RPMI7951 (cell line): ENCODE measurements at regions not wholly inside any gene's neighbourhood (a gene's known extent, or its start where the extent isn't known, plus 50 kb on each side); places are given as distances from the start of the nearest gene placed in this dataset.
"Not testable (repeated sequence)": the region's sequence is repeated elsewhere in the genome, so short reads cannot be mapped to it uniquely, and the experiment has no call there.

Experiments
- DNase-seq: peaks from one replicate; pipeline ENCODE4 v3.0.0-alpha.2; 2012; ENCODE audit warnings: low read depth

DNA sequence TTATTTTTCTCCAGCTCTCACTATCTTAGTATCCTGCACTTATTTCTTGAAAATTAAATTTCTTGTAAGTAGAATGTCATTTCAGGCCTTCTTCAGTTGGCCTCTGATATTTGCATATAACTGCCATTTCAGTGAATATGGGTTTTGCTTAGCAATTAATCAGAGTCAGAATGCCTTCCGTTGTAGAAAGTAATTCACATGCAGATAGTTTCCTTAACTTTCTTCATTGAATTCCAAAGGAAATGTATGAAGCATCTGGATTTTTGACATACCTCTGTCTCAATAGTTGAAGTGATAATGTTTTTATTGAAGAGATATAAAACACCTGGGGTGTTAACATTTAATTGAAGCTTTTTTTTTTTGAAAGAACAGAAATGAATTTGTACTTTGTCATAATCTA is 914.1 kb upstream of the NXPH2 start:
- no peak for DNase-seq

DNA sequence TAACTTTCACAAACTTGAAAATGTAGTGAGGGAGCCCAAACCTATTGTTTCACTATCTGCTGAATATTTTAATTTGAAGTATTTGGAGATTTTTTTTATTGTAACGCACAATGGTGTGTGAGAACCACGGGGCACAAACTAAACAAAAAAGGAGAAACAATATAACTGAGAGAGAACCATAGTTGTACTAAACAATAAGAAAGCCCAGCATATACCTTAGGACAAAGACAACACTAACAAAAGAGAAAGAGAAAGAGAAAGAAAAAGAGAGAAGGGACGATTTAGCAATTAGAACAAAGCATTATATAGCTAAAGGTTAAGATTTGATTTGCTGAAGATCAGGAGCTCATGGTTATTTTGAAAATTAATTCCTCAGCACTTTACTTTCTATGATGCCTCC is 906.0 kb upstream of the NXPH2 start:
- no peak for DNase-seq

DNA sequence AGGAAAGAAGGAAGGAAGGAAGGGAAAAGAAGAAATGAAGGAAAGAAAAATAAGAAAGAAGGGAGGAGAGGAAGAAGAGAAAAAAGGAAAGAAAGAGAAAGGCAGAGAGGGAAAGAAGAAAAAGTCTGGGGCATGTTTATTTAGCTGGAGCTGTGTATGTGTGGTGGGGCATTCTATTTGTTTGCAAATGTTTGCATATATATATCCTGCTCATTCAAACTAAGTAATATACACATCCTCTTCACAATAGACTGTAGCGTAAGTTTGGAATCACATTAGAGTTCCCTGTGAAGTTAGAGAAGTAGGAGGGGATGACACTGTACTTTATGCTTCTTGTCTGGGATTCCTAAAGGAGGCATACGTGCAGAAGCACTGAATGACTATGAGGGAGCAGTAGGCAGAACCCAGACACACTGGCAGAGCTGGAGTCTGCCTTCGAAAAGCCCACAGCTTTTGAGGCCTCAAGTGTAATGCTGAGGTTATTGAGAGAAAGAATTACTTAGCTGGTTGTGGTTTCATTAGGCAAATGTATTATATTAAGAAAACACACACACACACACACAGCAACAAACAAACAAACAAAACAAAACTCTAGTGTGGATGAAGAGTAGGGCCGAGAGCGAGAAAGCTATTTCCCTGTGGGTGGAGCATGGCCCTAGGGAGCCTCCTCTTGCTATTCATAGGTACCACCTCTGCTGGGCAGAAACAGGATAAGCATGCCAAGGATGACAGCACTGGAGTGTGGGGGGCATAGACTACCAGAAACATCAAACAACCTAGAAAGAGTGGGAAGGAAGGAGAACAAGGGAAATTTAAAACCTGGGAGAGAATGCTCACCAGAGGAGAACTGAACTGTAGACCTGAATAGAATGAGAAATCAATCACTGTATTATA is 905.1 kb upstream of the NXPH2 start:
- DNase-seq = no peak

DNA sequence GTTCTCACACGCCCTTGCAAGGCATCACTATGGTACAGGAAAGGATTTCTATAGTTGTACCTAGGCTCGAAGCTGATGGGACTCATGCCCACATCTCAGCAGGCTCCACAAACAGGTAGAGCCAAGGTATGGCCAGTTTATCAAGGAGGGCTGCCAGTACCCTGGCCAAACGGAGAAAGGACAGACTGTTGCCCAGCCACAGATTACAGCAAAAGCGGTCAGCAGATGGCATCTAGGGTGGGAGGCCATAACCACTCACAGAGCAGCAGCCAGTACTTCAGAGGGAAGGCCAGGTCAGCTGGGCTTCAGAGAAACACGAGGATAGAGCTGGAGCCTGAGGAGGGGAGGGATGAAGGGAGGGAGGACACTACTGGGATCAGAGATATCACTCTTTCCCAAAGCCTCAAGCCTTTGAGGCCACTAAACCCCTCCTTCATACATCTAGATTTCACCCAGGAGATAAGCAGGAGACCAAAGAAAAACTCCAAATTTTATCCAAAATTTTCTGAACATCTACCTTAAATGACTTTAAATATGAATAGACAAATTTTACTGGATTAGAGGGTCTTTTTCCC is 904.2 kb upstream of the NXPH2 start:
- DNase-seq = no peak

GRCh38 chr2:139674577-139674976 is 894.4 kb upstream of the NXPH2 start:
- DNase-seq = no peak

- DNase-seq = not testable (repeated sequence)
Measured at GRCh38 chr2:139673447-139673846, 893.3 kb upstream of the NXPH2 start.

GRCh38 chr2:139669675-139670074 is 889.5 kb upstream of the NXPH2 start:
- no peak for DNase-seq

DNA sequence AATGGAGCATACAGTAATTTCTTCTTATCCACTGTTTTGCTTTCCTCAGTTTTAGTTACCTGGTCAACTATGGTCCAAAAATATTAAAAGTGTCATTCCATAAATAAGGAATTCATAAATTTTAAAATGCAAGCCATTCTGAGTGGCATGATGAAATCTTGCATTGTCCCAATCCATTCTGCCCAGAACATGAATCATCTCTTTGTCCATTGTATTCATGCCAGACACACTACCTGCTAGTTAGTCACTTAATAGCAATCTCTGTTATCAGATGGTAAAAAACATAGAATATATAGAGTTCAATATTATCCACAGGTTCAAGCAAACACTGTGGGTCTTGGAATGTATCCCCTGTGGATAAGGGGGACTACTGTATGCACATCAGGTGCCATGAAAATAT is 872.2 kb upstream of the NXPH2 start:
- no peak for DNase-seq

- no peak for DNase-seq
Measured at GRCh38 chr2:139645617-139646016, 865.4 kb upstream of the NXPH2 start.

DNA sequence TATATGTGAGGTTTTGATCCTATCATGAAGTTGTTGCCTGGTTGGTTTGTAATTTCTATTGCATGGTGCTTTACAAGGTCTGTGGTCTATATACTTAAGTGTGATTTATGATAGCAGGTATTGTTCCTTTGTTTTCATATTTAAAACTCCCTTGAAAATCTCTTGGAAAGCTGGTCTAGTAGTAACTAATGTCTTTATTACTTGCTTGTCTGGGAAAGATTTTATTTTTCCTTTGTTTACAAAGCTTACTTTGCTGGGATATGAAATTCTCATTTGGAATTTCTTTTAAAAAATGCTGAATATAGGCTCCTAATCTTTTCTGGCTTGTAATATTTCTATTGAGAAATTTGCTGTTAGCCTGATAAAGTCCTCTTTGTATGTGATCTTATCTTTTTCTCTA is 862.9 kb upstream of the NXPH2 start:
- DNase-seq = no peak

GRCh38 chr2:139631966-139632365 is 851.8 kb upstream of the NXPH2 start:
- DNase-seq = no peak

- no peak for DNase-seq
Measured at GRCh38 chr2:139628931-139629330, 848.7 kb upstream of the NXPH2 start.

- no peak for DNase-seq
Measured at GRCh38 chr2:139626128-139626527, 845.9 kb upstream of the NXPH2 start.

DNA sequence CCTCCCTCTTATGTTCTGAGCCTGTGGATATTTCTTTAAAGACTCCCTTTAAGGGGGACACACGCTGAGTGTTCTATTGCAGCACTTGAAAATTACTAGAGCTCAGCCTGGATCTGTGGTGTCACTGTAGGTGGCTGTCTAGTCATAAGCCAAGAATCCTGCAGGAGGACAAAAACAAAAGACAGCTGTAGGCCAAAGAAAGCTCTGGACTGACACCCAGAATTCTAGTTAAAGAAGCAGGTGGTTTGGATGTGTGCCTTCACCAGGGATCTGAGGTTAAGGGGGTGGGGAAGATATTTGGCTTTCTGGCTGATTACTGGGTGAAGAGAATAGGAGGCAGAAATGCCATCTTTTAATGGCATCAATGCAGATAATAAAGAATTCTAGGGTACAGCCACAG is 842.5 kb upstream of the NXPH2 start:
- DNase-seq = no peak

DNA sequence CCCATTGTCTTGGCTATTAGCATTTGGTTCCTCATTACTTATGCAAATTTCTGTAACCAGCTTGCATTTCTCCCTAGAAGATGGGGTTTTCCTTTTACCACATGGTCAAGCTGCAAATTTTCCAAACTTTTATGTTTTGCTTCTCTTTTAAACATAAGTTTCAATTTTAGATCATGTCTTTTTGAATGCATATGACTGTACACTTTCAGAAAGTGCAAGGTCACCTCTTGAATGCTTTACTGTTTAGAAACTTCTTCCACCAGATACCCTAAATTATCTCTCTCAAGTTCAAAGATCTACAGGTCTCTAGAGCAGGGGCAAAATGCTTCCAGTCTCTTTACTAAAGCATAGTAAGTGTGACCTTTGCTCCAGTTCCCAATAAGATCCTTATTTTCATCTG is 837.6 kb upstream of the NXPH2 start:
- DNase-seq = no peak

DNA sequence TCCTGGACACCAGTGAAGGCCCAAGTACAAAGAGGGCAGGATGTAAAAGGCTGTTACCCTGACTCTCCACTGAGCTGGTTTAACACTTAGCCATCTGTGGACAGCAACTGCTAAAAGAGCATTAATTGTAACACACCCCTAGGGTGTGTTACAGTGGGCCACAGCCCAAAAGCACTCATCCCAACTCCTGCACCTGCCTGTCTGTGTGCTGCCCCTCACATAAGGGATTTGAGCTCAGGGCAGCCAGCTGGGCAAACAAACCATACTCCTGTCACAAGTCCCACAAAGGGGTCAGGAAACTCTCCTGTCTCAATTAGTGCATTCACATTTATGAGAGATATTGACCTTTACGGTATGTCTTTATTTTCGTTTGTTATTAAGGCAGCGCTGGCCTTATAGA is 833.1 kb upstream of the NXPH2 start:
- DNase-seq = no peak

GRCh38 chr2:139610512-139610911 is 830.3 kb upstream of the NXPH2 start:
- DNase-seq = no peak

DNA sequence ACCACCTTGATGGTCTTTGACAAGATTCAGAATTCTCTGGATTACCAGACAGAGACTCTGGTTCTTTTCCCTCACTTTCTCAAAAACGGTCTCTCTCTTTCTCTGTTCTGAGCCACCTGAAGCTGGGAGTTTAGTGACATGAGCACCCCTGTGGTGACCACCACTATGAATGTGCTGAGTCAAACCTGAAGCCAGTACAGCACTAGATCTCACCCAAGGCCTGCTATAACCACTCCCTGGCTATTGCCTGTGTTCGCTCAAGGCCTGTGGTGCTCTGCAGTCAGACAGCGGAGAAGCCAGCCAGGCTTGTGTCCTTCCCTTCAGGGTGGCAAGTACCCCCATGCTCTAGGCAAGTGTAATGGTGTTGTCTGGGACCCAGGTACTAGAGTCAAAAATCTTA is 828.9 kb upstream of the NXPH2 start:
- no peak for DNase-seq

DNA sequence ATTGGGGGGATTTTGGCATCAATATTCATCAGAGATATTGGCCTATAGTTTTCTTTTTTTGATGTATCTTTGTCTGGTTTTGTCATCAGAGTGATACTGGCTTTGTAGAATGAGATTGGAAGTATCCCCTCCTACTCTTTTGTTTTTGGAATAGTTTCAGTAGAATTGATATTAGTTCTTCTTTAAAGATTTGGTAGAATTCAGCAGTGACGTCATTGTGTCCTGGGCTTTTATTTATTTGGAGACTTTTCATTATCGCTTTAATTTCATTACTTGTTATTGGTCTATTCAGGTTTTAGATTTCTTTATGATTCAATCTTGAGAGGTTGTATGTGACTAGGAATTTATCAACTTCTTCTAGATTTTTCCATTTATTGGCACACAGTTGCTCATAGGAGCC is 825.5 kb upstream of the NXPH2 start:
- no peak for DNase-seq

DNA sequence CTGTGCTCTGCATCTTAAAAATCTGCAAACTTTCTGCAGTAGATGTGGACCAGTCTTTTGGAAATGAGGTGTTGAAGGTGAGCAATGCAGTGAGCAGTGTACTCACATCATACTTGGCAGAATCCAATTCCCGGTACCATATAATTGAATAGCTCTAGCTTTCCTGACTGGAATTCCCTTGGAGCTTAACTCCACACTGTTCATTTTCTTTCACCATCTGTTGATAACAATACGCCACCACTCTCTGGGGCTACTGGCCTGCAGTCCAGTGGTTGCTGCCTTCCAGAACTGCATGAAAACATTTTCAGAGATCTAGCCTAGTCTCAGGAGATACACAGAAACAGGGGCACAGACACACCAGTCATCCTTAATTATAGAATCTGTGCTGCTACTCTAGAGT is 820.0 kb upstream of the NXPH2 start:
- DNase-seq = no peak

DNA sequence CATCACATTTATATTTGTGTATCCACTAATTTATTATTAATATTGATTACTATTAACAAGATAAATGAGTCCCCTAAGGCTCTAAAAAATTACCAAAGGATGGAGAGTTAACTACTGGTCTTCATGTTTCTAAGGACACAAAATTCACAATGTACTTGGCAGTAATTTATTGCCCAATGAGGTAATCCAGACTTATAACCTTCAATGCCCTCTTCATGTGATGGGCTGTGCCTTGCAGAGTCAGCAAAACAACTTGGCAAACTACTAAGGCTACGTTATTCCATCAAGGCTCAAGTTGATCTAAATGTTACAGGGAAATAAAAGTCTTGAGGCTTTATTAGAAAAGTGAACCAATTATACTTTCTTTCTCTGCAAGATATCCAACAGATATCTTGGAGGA is 804.9 kb upstream of the NXPH2 start:
- no peak for DNase-seq

DNA sequence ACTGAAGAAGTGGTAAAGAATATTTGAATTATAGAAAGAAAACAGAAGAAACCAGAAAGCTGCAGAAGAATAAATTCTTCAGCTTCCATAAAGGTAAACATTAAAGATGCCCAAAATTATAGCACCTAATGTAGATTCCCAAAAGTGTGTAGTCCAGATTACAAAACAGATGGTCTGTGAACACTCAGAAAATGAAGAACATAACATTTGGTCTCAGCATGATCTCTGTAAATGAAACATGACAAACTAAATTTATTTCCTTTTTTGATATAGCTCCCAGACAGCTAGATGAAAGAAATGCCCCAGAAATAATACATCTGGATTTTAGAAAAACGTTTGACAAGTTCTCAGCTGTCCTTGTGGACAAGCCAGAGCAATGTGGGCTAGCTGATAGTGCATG is 794.2 kb upstream of the NXPH2 start:
- no peak for DNase-seq

DNA sequence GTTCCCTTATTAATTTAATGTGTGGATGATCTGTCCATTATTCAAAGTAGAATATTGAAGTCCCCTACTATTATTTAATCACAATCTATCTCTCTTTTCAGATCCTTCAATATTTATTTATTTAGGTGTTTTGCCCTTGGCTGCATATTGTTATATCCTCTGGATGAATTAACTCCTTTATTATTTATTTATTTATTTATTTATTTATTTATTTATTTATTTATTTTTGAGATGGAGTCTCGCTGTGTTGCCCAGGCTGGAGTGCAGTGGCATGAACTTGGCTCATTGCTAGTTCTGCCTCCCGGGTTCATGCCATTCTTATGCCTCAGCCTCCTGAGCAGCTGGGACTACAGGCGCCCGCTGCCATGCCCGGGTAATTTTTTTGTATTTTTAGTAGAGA is 776.6 kb upstream of the NXPH2 start:
- DNase-seq = no peak

DNA sequence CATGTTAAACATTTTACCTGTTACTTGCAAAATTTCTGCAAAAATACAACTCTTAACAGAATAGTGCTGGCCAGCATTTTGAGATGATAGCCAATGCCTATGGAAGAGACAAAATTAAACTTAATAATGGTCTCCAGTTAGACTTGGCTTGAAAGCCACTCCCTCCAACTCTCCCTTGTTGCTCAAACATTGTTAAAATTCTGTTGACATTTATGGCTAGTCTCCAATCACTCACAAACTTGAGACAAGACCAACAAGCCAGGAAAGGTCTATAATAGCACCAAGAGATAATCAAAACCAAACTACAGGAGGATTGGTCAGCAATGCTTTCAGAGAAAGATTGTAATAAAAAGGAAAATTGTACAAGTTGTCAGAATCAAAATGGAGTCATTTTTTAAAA is 770.7 kb upstream of the NXPH2 start:
- no peak for DNase-seq
